ENCODE measurements at regions not wholly inside any gene's neighbourhood (a gene's known extent, or its start where the extent isn't known, plus 50 kb on each side); places are given as distances from the start of the nearest gene placed in this dataset.
"Not testable (repeated sequence)": the region's sequence is repeated elsewhere in the genome, so short reads cannot be mapped to it uniquely, and the experiment has no call there.

GRCh38 chr7:56218510-56218909 lies 102.3 kb upstream of the NUPR2 start:
- DNase-seq, result no peak

- no peak for DNase-seq
Measured at GRCh38 chr7:56213574-56213973, 97.4 kb upstream of the NUPR2 start.

- DNase-seq, result no peak
Measured at GRCh38 chr7:56206420-56206819, 90.2 kb upstream of the NUPR2 start.

GRCh38 chr7:56199639-56200038 lies 83.4 kb upstream of the NUPR2 start:
- DNase-seq, result no peak

- not testable (repeated sequence) for DNase-seq
Measured at GRCh38 chr7:56196195-56196594, 80.0 kb upstream of the NUPR2 start.

- no peak for DNase-seq
Measured at GRCh38 chr7:56188823-56189346, 72.7 kb upstream of the NUPR2 start.

GRCh38 chr7:56188376-56188775 lies 72.2 kb upstream of the NUPR2 start:
- DNase-seq, result no peak

GRCh38 chr7:56181010-56181409 lies 64.8 kb upstream of the NUPR2 start:
- DNase-seq, result no peak

- DNase-seq, result no peak
Measured at GRCh38 chr7:56175771-56176170, 59.6 kb upstream of the NUPR2 start.

- no peak for DNase-seq
Measured at GRCh38 chr7:56174875-56175760, 58.9 kb upstream of the NUPR2 start.

- DNase-seq, result no peak
Measured at GRCh38 chr7:56174346-56174874, 58.2 kb upstream of the NUPR2 start.
